A549 (cell line): ENCODE measurements at regions not wholly inside any gene's neighbourhood (a gene's known extent, or its start where the extent isn't known, plus 50 kb on each side); places are given as distances from the start of the nearest gene placed in this dataset.

Experiments
- ATAC-seq, 2 experiments: fragments of 200-7000 bp in 1 of 2; fragments of >200 bp in 1 of 2; cut with Nextera tagmentation in 1 of 2; cut with Tn5 transposase in 1 of 2; 3 replicates each; pipeline versions ENCODE4 v1.8.0 to v1.9.1; 2018 to 2020; ENCODE audit warnings: mild to moderate bottlenecking in 1 of 2, moderate library complexity in 1 of 2
- CTCF ChIA-PET: fragments of 300-600 bp; sonication (Branson Sonifier 250); formaldehyde crosslinking; extraction: SDS; loops from one replicate; lab custom pipeline; 2021; ENCODE audit warnings: antibody characterized with exemption, inconsistent platforms; lab: Yijun Ruan, JAX
- POLR2A ChIA-PET: fragments of 350-600 bp; formaldehyde crosslinking; extraction: SDS; loops from one replicate; lab custom pipeline; 2021; ENCODE audit warnings: antibody characterized with exemption, inconsistent platforms; lab: Yijun Ruan, JAX
- DNase-seq, 2 experiments: peaks; one replicate each; pipeline versions ENCODE4 v3.0.0 to v3.0.0-alpha.2; 2011 to 2016; ENCODE audit warnings: low read depth in 1 of 2, low spot score in 1 of 2
- FAIRE-seq: peaks from 2 replicates; lab custom pipeline; 2011; peaks lifted over from hg19 to GRCh38; lab: Jason Lieb, UNC
- H3K27ac ChIP-seq, 2 experiments: fragments of >200 bp; sonication (Bioruptor Twin); formaldehyde crosslinking; 3 replicates each; pipeline ENCODE4 v1.5.1; 2016 to 2017
- H3K4me1 ChIP-seq: fragments of >200 bp; sonication (Bioruptor Twin); formaldehyde crosslinking; 3 replicates; pipeline ENCODE4 v1.6.1; 2016
- H3K4me2 ChIP-seq: fragments of >200 bp; sonication (Bioruptor Twin); formaldehyde crosslinking; 3 replicates; pipeline ENCODE4 v1.6.1; 2016
- H3K4me3 ChIP-seq: fragments of >200 bp; sonication (Bioruptor Twin); formaldehyde crosslinking; 3 replicates; pipeline ENCODE4 v1.5.1; 2016
- H3K9me3 ChIP-seq: fragments of >200 bp; sonication (Bioruptor Twin); formaldehyde crosslinking; 3 replicates; pipeline ENCODE4 v1.6.1; 2016
- BCL3 ChIP-seq: fragments of >200 bp; sonication (Bioruptor Twin); formaldehyde crosslinking; IDR thresholded peaks from 3 replicates; pipeline ENCODE4 v1.6.1; 2016
- BHLHE40 ChIP-seq: IDR thresholded peaks from 2 replicates; pipeline ENCODE4 v1.6.1; 2012; ENCODE audit warnings: low read depth, low read length, inconsistent platforms
- CEBPB ChIP-seq, 2 experiments: fragments of >200 bp in 1 of 2; sonication (Bioruptor Twin) in 1 of 2; formaldehyde crosslinking in 1 of 2; IDR thresholded peaks; 2 replicates each; pipeline ENCODE4 v1.6.1; 2012 to 2016
- CHD2 ChIP-seq: fragments of 150-350 bp; IDR thresholded peaks from 2 replicates; pipeline ENCODE4 v1.6.1; 2014; ENCODE audit warnings: low read length; ENCODE audit not compliant: partially characterized antibody
- CHD4 ChIP-seq: fragments of 200-600 bp; sonication (generic); IDR thresholded peaks from 2 replicates; pipeline ENCODE4 v1.6.1; 2016; ENCODE audit warnings: antibody characterized with exemption, mild to moderate bottlenecking, borderline replicate concordance
- CTCF ChIP-seq: fragments of >200 bp; sonication (Bioruptor Twin); formaldehyde crosslinking; IDR thresholded peaks from 3 replicates; pipeline ENCODE4 v1.5.1; 2016
- EHF ChIP-seq: fragments of 250-450 bp; sonication (Bioruptor Pico); IDR thresholded peaks from 2 replicates; pipeline ENCODE4 v1.5.0; 2020; ENCODE audit warnings: mild to moderate bottlenecking
- EHMT2 ChIP-seq: fragments of 200-600 bp; sonication (generic); IDR thresholded peaks from 2 replicates; pipeline ENCODE4 v1.6.1; 2016; ENCODE audit warnings: antibody characterized with exemption, low read depth, mild to moderate bottlenecking, moderate library complexity
- FOSL2 ChIP-seq, 2 experiments: fragments of 450-650 bp in 1 of 2; fragments of >200 bp in 1 of 2; sonication (Bioruptor Twin) in 1 of 2; formaldehyde crosslinking; IDR thresholded peaks; 2 replicates each; pipeline versions ENCODE4 v1.5.0 to v1.6.1; 2016 to 2020; ENCODE audit warnings: mild to moderate bottlenecking in 1 of 2, moderate library complexity in 1 of 2
- GATA3 ChIP-seq: IDR thresholded peaks from 2 replicates; pipeline ENCODE4 v1.6.1; 2012; ENCODE audit warnings: borderline replicate concordance
- HES2 ChIP-seq: fragments of >200 bp; sonication (Bioruptor Twin); formaldehyde crosslinking; IDR thresholded peaks from 2 replicates; pipeline ENCODE4 v1.6.1; 2016
- KDM1A ChIP-seq: fragments of 200-600 bp; sonication (generic); IDR thresholded peaks from 2 replicates; pipeline ENCODE4 v1.6.1; 2016; ENCODE audit warnings: low read depth, mild to moderate bottlenecking
- MAZ ChIP-seq: fragments of 150-350 bp; IDR thresholded peaks from 2 replicates; pipeline ENCODE4 v1.6.1; 2014; ENCODE audit warnings: antibody characterized with exemption, low read depth, low read length, borderline replicate concordance
- MYC ChIP-seq: IDR thresholded peaks from 2 replicates; pipeline ENCODE4 v1.6.1; 2012; ENCODE audit warnings: mild to moderate bottlenecking, inconsistent platforms, low read length, improper control_type of control experiment, borderline replicate concordance
- NR3C1 ChIP-seq: fragments of >200 bp; sonication (Bioruptor Twin); formaldehyde crosslinking; IDR thresholded peaks from 3 replicates; pipeline ENCODE4 v1.6.1; 2017
- PHF8 ChIP-seq: fragments of 200-600 bp; sonication (generic); IDR thresholded peaks from 2 replicates; pipeline ENCODE4 v1.6.1; 2016; ENCODE audit warnings: low read depth, mild to moderate bottlenecking, antibody characterized with exemption, moderate library complexity, borderline replicate concordance
- POLR2A ChIP-seq: IDR thresholded peaks from 2 replicates; pipeline ENCODE4 v1.6.1; 2012; ENCODE audit warnings: mild to moderate bottlenecking, low read length
- POLR2AphosphoS2 ChIP-seq: conservative IDR thresholded peaks from 2 replicates; pipeline ENCODE4 v1.6.1; 2012; ENCODE audit warnings: low read length, improper control_type of control experiment, inconsistent platforms
- RNF2 ChIP-seq: fragments of 200-600 bp; sonication (generic); IDR thresholded peaks from 2 replicates; pipeline ENCODE4 v1.6.1; 2016; ENCODE audit warnings: low read depth, mild to moderate bottlenecking, antibody characterized with exemption, moderate library complexity, borderline replicate concordance
- SREBF2 ChIP-seq: fragments of 450-650 bp; IDR thresholded peaks from 2 replicates; pipeline ENCODE4 v1.6.1; 2014; ENCODE audit warnings: mild to moderate bottlenecking, moderate library complexity
- TP53 ChIP-seq: fragments of 250-450 bp; sonication (Bioruptor Pico); IDR thresholded peaks from 2 replicates; pipeline ENCODE4 v1.5.0; 2021; ENCODE audit warnings: mild to moderate bottlenecking, moderate library complexity
- USF2 ChIP-seq: fragments of 450-650 bp; IDR thresholded peaks from 2 replicates; pipeline ENCODE4 v1.6.1; 2014; ENCODE audit warnings: antibody characterized with exemption
- WGBS: methylation state at CpG from one replicate; pipeline ENCODE4 v1.1.6; 2017; ENCODE audit errors: missing lambda C conversion rate; 5-methylcytosine and 5-hydroxymethylcytosine counted together

- no peak for TF ChIP-seq SREBF2
- TF ChIP-seq MYC = no peak
- no peak for TF ChIP-seq NR3C1
- TF ChIP-seq TP53 = no peak
- no peak for TF ChIP-seq HES2
- TF ChIP-seq FOSL2 (IDR thresholded peaks at IDR 0.05) = no peak
- TF ChIP-seq FOSL2 (CRISPR knock-in tag; IDR thresholded peaks at IDR 0.05) = no peak
- TF ChIP-seq CTCF = no peak
- no peak for TF ChIP-seq CHD2
- Histone ChIP-seq H3K9me3 (peaks cover 8% of the 10 kb centered on the region; the same call in 1 of the 3 replicates), H3K4me1 (0 out of 3 replicates have a peak, but pooled peaks cover 9% of the 10 kb centered on the region), H3K27ac (no peak overlapping the region), H3K4me2 (peak overlapping the region; percentile 25; the same call in 1 of the 3 replicates), H3K4me3 (no peak overlapping the region)
- CTCF ChIA-PET = no interaction called here
- no peak for FAIRE-seq
- DNase-seq = peak in 1 of 2 experiments; percentile 45
- peak; percentile 32 to 64; a peak in 4 of 6 replicates for ATAC-seq
- POLR2A ChIA-PET = no interaction called here
- WGBS = 41% methylated on average over 15 of the region's 15 CpGs
Measured at GRCh38 chr2:128425731-128426620, 107.3 kb upstream of the HS6ST1 start.

GRCh38 chr2:128427413-128427755 lies 108.7 kb upstream of the HS6ST1 start:
- H3K4me2 ChIP-seq = no peak overlapping the region
- ChIA-PET POLR2A (no interaction called here), CTCF (no interaction called here)
- FAIRE-seq (no peak), ATAC-seq (no peak), DNase-seq (no peak)
- H3K27ac ChIP-seq = no peak overlapping the region
- no peak overlapping the region for H3K4me3 ChIP-seq
- peaks cover 8% of the 10 kb centered on the region; the same call in 1 of the 3 replicates for H3K9me3 ChIP-seq
- WGBS = 55% methylated on average over 5 of the region's 5 CpGs
- H3K4me1 ChIP-seq = 0 out of 3 replicates have a peak, but pooled peaks cover 5% of the 10 kb centered on the region
- TF ChIP-seq CHD4 (no peak), GATA3 (no peak), TP53 (no peak), MYC (no peak), BCL3 (no peak), KDM1A (no peak), USF2 (no peak), EHF (CRISPR knock-in tag) (no peak), POLR2AphosphoS2 (no peak), EHMT2 (no peak), RNF2 (no peak), MAZ (no peak), PHF8 (no peak), POLR2A (no peak), BHLHE40 (no peak), CEBPB (IDR thresholded peaks at IDR 0.05) (no peak)
